ENCODE measurements at regions not wholly inside any gene's neighbourhood (a gene's known extent, or its start where the extent isn't known, plus 50 kb on each side); places are given as distances from the start of the nearest gene placed in this dataset.

DNA sequence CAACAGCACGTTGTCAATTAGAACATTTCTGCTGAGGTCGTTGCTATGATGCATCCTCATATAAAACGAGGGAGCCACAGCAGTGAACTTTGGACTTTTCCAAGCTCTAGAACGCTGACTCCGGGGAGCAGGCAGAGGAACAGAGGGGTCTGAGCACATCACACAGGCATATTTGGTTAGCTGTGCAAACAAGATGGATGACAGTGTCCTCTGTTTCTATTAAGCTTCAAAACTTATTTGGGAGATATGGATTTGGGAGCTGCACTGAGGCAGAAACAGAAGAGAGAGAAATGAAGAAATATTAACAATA is 278.0 kb upstream of the TBL1XR1 start:
- TF ChIP-seq, protein P1, sequence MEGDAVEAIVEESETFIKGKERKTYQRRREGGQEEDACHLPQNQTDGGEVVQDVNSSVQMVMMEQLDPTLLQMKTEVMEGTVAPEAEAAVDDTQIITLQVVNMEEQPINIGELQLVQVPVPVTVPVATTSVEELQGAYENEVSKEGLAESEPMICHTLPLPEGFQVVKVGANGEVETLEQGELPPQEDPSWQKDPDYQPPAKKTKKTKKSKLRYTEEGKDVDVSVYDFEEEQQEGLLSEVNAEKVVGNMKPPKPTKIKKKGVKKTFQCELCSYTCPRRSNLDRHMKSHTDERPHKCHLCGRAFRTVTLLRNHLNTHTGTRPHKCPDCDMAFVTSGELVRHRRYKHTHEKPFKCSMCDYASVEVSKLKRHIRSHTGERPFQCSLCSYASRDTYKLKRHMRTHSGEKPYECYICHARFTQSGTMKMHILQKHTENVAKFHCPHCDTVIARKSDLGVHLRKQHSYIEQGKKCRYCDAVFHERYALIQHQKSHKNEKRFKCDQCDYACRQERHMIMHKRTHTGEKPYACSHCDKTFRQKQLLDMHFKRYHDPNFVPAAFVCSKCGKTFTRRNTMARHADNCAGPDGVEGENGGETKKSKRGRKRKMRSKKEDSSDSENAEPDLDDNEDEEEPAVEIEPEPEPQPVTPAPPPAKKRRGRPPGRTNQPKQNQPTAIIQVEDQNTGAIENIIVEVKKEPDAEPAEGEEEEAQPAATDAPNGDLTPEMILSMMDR (IDR thresholded peaks at IDR 0.05) = no peak
- TF ChIP-seq POLR2A (IDR thresholded peaks at IDR 0.05) = no peak
